ENCODE measurements at regions not wholly inside any gene's neighbourhood (a gene's known extent, or its start where the extent isn't known, plus 50 kb on each side); places are given as distances from the start of the nearest gene placed in this dataset.
"Not testable (repeated sequence)": the region's sequence is repeated elsewhere in the genome, so short reads cannot be mapped to it uniquely, and the experiment has no call there.

GRCh38 chr16:76121636-76122035 lies 155.6 kb upstream of the CNTNAP4 start:
- no peak for DNase-seq (ENCODE audit: low read depth, low spot score)
- no peak overlapping the region for H3K4me3 ChIP-seq (ENCODE audit: low read length)

GRCh38 chr16:76123966-76124365 lies 153.2 kb upstream of the CNTNAP4 start:
- DNase-seq (ENCODE audit: low read depth, low spot score) = no peak

GRCh38 chr16:76125871-76126270 lies 151.3 kb upstream of the CNTNAP4 start:
- no peak for DNase-seq (ENCODE audit: low read depth, low spot score)
- H3K4me3 ChIP-seq (ENCODE audit: low read length) = no peak overlapping the region

More at GRCh38 chr16:76123966-76124365, 153.2 kb upstream of the CNTNAP4 start:
- H3K4me3 ChIP-seq (ENCODE audit: low read length) = no peak overlapping the region

GRCh38 chr16:76138056-76138455 lies 139.1 kb upstream of the CNTNAP4 start:
- not testable (repeated sequence) for DNase-seq (ENCODE audit: low read depth, low spot score); H3K4me3 ChIP-seq (ENCODE audit: low read length)

GRCh38 chr16:76157629-76158028 lies 119.6 kb upstream of the CNTNAP4 start:
- peak; percentile 42 for DNase-seq (ENCODE audit: low read depth, low spot score)
- no peak overlapping the region for H3K4me3 ChIP-seq (ENCODE audit: low read length)

- no peak for DNase-seq (ENCODE audit: low read depth, low spot score)
- H3K4me3 ChIP-seq (ENCODE audit: low read length) = no peak overlapping the region
Observed at GRCh38 chr16:76162046-76162445, 115.2 kb upstream of the CNTNAP4 start.

GRCh38 chr16:76164970-76165558 lies 112.1 kb upstream of the CNTNAP4 start:
- DNase-seq (ENCODE audit: low read depth, low spot score) = no peak

GRCh38 chr16:76175718-76176117 lies 101.5 kb upstream of the CNTNAP4 start:
- no peak for DNase-seq (ENCODE audit: low read depth, low spot score)
- no peak overlapping the region for H3K4me3 ChIP-seq (ENCODE audit: low read length)

More at GRCh38 chr16:76164970-76165558, 112.1 kb upstream of the CNTNAP4 start:
- H3K4me3 ChIP-seq (ENCODE audit: low read length) = no peak overlapping the region

- no peak for DNase-seq (ENCODE audit: low read depth, low spot score)
- no peak overlapping the region for H3K4me3 ChIP-seq (ENCODE audit: low read length)
Observed at GRCh38 chr16:76176153-76176552, 101.0 kb upstream of the CNTNAP4 start.

GRCh38 chr16:76176616-76177015 lies 100.6 kb upstream of the CNTNAP4 start:
- no peak overlapping the region for H3K4me3 ChIP-seq (ENCODE audit: low read length)
- DNase-seq (ENCODE audit: low read depth, low spot score) = no peak

GRCh38 chr16:76182041-76182635 lies 95.1 kb upstream of the CNTNAP4 start:
- DNase-seq (ENCODE audit: low read depth, low spot score) = no peak

GRCh38 chr16:76183647-76184046 lies 93.6 kb upstream of the CNTNAP4 start:
- DNase-seq (ENCODE audit: low read depth, low spot score) = no peak
- H3K4me3 ChIP-seq (ENCODE audit: low read length) = no peak overlapping the region

More at GRCh38 chr16:76182041-76182635, 95.1 kb upstream of the CNTNAP4 start:
- no peak overlapping the region for H3K4me3 ChIP-seq (ENCODE audit: low read length)

- no peak overlapping the region for H3K4me3 ChIP-seq (ENCODE audit: low read length)
- DNase-seq (ENCODE audit: low read depth, low spot score) = no peak
Observed at GRCh38 chr16:76190057-76190456, 87.1 kb upstream of the CNTNAP4 start.

- no peak for DNase-seq (ENCODE audit: low read depth, low spot score)
- H3K4me3 ChIP-seq (ENCODE audit: low read length) = no peak overlapping the region
Observed at GRCh38 chr16:76190480-76190879, 86.7 kb upstream of the CNTNAP4 start.

- DNase-seq (ENCODE audit: low read depth, low spot score) = no peak
- no peak overlapping the region for H3K4me3 ChIP-seq (ENCODE audit: low read length)
Observed at GRCh38 chr16:76193906-76194615, 83.1 kb upstream of the CNTNAP4 start.

- H3K4me3 ChIP-seq (ENCODE audit: low read length) = no peak overlapping the region
- DNase-seq (ENCODE audit: low read depth, low spot score) = no peak
Observed at GRCh38 chr16:76194616-76195015, 82.6 kb upstream of the CNTNAP4 start.

GRCh38 chr16:76195056-76195455 lies 82.1 kb upstream of the CNTNAP4 start:
- H3K4me3 ChIP-seq (ENCODE audit: low read length) = no peak overlapping the region
- DNase-seq (ENCODE audit: low read depth, low spot score) = no peak

GRCh38 chr16:76195648-76196047 lies 81.6 kb upstream of the CNTNAP4 start:
- no peak for DNase-seq (ENCODE audit: low read depth, low spot score)
- H3K4me3 ChIP-seq (ENCODE audit: low read length) = no peak overlapping the region

GRCh38 chr16:76197900-76198299 lies 79.3 kb upstream of the CNTNAP4 start:
- no peak overlapping the region for H3K4me3 ChIP-seq (ENCODE audit: low read length)
- no peak for DNase-seq (ENCODE audit: low read depth, low spot score)

- no peak overlapping the region for H3K4me3 ChIP-seq (ENCODE audit: low read length)
- DNase-seq (ENCODE audit: low read depth, low spot score) = no peak
Observed at GRCh38 chr16:76199681-76200220, 77.5 kb upstream of the CNTNAP4 start.

All from Jurkat, Clone E6-1 (cell line).